OCI-LY1 (cell line): ENCODE measurements at regions not wholly inside any gene's neighbourhood (a gene's known extent, or its start where the extent isn't known, plus 50 kb on each side); places are given as distances from the start of the nearest gene placed in this dataset.
"Not testable (repeated sequence)": the region's sequence is repeated elsewhere in the genome, so short reads cannot be mapped to it uniquely, and the experiment has no call there.

Experiments
- H2AFZ ChIP-seq: fragments of 200-600 bp; sonication (generic), shearing (Covaris generic); 2 replicates; pipeline ENCODE4 v1.6.0; 2014; ENCODE audit warnings: antibody characterized with exemption, mild to moderate bottlenecking, low read length
- H3F3A ChIP-seq: fragments of 200-600 bp; sonication (generic), shearing (Covaris generic); 2 replicates; pipeline ENCODE4 v1.6.0; 2014; ENCODE audit warnings: mild to moderate bottlenecking, antibody characterized with exemption, low read length, moderate library complexity; ENCODE audit not compliant: insufficient read depth
- H3K27ac ChIP-seq: fragments of 200-600 bp; sonication (generic); 2 replicates; pipeline ENCODE4 v1.5.1; 2014; ENCODE audit warnings: low read length, mixed run types, mild to moderate bottlenecking, low read depth; ENCODE audit not compliant: poor library complexity, severe bottlenecking
- H3K27me3 ChIP-seq: fragments of 200-600 bp; sonication (generic); 2 replicates; pipeline ENCODE4 v1.6.0; 2014; ENCODE audit warnings: antibody characterized with exemption, mild to moderate bottlenecking, low read length, moderate library complexity; ENCODE audit not compliant: insufficient read depth
- H3K36me3 ChIP-seq: fragments of 200-600 bp; sonication (generic); 2 replicates; pipeline ENCODE4 v1.6.1; 2014; ENCODE audit warnings: mild to moderate bottlenecking, antibody characterized with exemption, low read length, moderate library complexity, mixed read lengths; ENCODE audit not compliant: insufficient read depth
- H3K4me1 ChIP-seq: fragments of 200-600 bp; sonication (generic); 2 replicates; pipeline ENCODE4 v1.5.1; 2014; ENCODE audit warnings: mild to moderate bottlenecking, low read length, moderate library complexity; ENCODE audit not compliant: insufficient read depth, severe bottlenecking
- H3K4me2 ChIP-seq: fragments of 200-600 bp; sonication (generic), shearing (Covaris generic); 2 replicates; pipeline ENCODE4 v1.6.1; 2014; ENCODE audit warnings: low read length
- H3K4me3 ChIP-seq: fragments of 200-600 bp; sonication (generic); 2 replicates; pipeline ENCODE4 v1.5.1; 2014; ENCODE audit warnings: low read length, low read depth, mild to moderate bottlenecking, mixed read lengths; ENCODE audit not compliant: poor library complexity, severe bottlenecking
- H3K79me2 ChIP-seq: fragments of 200-600 bp; shearing (Covaris generic); 2 replicates; pipeline ENCODE4 v1.6.1; 2016; ENCODE audit warnings: mixed run types, low read length, mixed read lengths; ENCODE audit not compliant: insufficient read depth
- H3K9ac ChIP-seq: fragments of 200-600 bp; sonication (generic), shearing (Covaris generic); 2 replicates; pipeline ENCODE4 v1.6.1; 2014; ENCODE audit warnings: mild to moderate bottlenecking, low read length, mixed read lengths
- H3K9me2 ChIP-seq: fragments of 200-600 bp; sonication (generic), shearing (Covaris generic); 2 replicates; pipeline ENCODE4 v1.6.1; 2014; ENCODE audit warnings: low read depth, mild to moderate bottlenecking, low read length, mixed read lengths
- H3K9me3 ChIP-seq: fragments of 200-600 bp; shearing (Covaris generic); 2 replicates; pipeline ENCODE4 v1.6.1; 2014; ENCODE audit warnings: low read length, mixed read lengths
- H4K20me1 ChIP-seq: fragments of 200-600 bp; sonication (generic), shearing (Covaris generic); 2 replicates; pipeline ENCODE4 v1.6.0; 2016; ENCODE audit warnings: mild to moderate bottlenecking, low read length; ENCODE audit not compliant: insufficient read depth
- EZH2 ChIP-seq: fragments of 200-600 bp; sonication (generic), shearing (Covaris generic); IDR thresholded peaks from 2 replicates; pipeline ENCODE4 v1.8.0; 2017; ENCODE audit warnings: borderline replicate concordance, mixed run types, mild to moderate bottlenecking, antibody characterized with exemption, low read length, moderate library complexity, mixed read lengths
- TF ChIP-seq, protein P1 (sequence below): fragments of 200-600 bp; sonication (generic), shearing (Covaris generic); IDR thresholded peaks from 2 replicates; pipeline ENCODE4 v1.5.1; 2017; ENCODE audit warnings: mild to moderate bottlenecking, antibody characterized with exemption, low read length, moderate library complexity, mixed read lengths

GRCh38 chr5:112534611-112535255 is 115.7 kb upstream of the EPB41L4A start:
- Histone ChIP-seq H3K4me1 (no peaks in the 10 kb centered on the region), H3K9ac (no peak overlapping the region), H3K4me2 (no peak overlapping the region), H3F3A (no peaks in the 10 kb centered on the region), H3K9me3 (no peaks in the 10 kb centered on the region), H3K4me3 (no peak overlapping the region), H3K27me3 (no peaks in the 10 kb centered on the region), H3K36me3 (no peaks in the 10 kb centered on the region), H2AFZ (no peak overlapping the region), H3K27ac (no peak overlapping the region), H3K9me2 (no peaks in the 10 kb centered on the region), H4K20me1 (no peaks in the 10 kb centered on the region), H3K79me2 (no peaks in the 10 kb centered on the region)
- no peak for TF ChIP-seq EZH2
- TF ChIP-seq, protein P1, sequence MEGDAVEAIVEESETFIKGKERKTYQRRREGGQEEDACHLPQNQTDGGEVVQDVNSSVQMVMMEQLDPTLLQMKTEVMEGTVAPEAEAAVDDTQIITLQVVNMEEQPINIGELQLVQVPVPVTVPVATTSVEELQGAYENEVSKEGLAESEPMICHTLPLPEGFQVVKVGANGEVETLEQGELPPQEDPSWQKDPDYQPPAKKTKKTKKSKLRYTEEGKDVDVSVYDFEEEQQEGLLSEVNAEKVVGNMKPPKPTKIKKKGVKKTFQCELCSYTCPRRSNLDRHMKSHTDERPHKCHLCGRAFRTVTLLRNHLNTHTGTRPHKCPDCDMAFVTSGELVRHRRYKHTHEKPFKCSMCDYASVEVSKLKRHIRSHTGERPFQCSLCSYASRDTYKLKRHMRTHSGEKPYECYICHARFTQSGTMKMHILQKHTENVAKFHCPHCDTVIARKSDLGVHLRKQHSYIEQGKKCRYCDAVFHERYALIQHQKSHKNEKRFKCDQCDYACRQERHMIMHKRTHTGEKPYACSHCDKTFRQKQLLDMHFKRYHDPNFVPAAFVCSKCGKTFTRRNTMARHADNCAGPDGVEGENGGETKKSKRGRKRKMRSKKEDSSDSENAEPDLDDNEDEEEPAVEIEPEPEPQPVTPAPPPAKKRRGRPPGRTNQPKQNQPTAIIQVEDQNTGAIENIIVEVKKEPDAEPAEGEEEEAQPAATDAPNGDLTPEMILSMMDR: no peak

GRCh38 chr5:112535356-112535755 is 116.3 kb upstream of the EPB41L4A start:
- no peak overlapping the region for H3K4me3 ChIP-seq
- TF ChIP-seq EZH2: no peak
- TF ChIP-seq, protein P1: no peak
- H3K9ac ChIP-seq: no peak overlapping the region
- H3K36me3 ChIP-seq: no peaks in the 10 kb centered on the region
- H3K27ac ChIP-seq: no peak overlapping the region
- H4K20me1 ChIP-seq: no peaks in the 10 kb centered on the region
- H3K9me3 ChIP-seq: no peaks in the 10 kb centered on the region
- no peaks in the 10 kb centered on the region for H3K4me1 ChIP-seq
- no peaks in the 10 kb centered on the region for H3K27me3 ChIP-seq
- no peaks in the 10 kb centered on the region for H3F3A ChIP-seq
- no peaks in the 10 kb centered on the region for H3K79me2 ChIP-seq
- no peaks in the 10 kb centered on the region for H3K9me2 ChIP-seq
- no peak overlapping the region for H3K4me2 ChIP-seq
- H2AFZ ChIP-seq: no peak overlapping the region

- not testable (repeated sequence) for H3K4me1 ChIP-seq, H3K27ac ChIP-seq, H3K4me2 ChIP-seq, H2AFZ ChIP-seq, H3K79me2 ChIP-seq, H3K9me3 ChIP-seq, H3K4me3 ChIP-seq, H3K9ac ChIP-seq, H3K27me3 ChIP-seq, H4K20me1 ChIP-seq, H3K9me2 ChIP-seq, H3F3A ChIP-seq, H3K36me3 ChIP-seq
Observed at GRCh38 chr5:112544558-112544957, 125.5 kb upstream of the EPB41L4A start.

DNA sequence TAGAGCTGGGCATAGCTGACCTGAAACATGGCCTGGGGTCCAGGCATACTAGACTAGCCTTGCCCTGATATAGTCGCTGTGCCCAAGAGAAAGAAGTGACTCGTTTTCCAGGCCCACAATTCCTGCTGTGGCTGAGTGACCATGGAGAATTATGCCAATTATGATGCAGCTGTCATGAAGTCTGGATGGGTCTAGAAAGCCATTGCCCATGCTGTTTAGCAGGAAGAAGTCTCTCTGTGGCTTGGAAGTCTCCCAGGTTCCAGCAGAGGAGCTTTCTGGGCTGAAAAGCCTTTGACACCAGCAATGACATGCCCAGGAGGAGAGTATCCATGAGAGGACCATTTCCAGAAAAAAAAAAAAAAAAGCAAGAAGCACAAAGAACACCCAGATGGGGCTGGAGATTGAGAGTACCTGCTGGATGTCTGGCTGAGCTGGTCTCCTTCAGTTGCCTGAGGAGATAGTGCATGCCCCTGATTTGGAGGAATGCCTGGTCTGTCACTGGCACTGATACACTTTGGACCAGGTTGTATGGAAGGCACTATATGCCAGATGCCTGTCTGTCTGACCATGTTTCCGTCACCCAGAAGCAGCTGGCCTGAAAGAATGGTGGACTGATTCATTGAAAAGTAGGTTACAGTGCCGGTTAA is 128.0 kb upstream of the EPB41L4A start:
- TF ChIP-seq, protein P1: no peak
- TF ChIP-seq EZH2: no peak
- Histone ChIP-seq H3K9ac (no peak overlapping the region), H3K4me3 (no peak overlapping the region)

More for the DNA sequence above, 128.0 kb upstream of the EPB41L4A start:
- Histone ChIP-seq H3K9me3 (no peaks in the 10 kb centered on the region), H3F3A (no peaks in the 10 kb centered on the region), H3K79me2 (no peaks in the 10 kb centered on the region), H3K9me2 (no peaks in the 10 kb centered on the region), H4K20me1 (no peaks in the 10 kb centered on the region), H3K36me3 (no peaks in the 10 kb centered on the region), H3K4me2 (no peak overlapping the region), H2AFZ (no peak overlapping the region), H3K27me3 (no peaks in the 10 kb centered on the region), H3K27ac (no peak overlapping the region), H3K4me1 (no peaks in the 10 kb centered on the region)
